ENCODE measurements at regions not wholly inside any gene's neighbourhood (a gene's known extent, or its start where the extent isn't known, plus 50 kb on each side); places are given as distances from the start of the nearest gene placed in this dataset.
A peak's percentile ranks its signal among the peaks of the same experiment; 100 is the strongest.

DNA sequence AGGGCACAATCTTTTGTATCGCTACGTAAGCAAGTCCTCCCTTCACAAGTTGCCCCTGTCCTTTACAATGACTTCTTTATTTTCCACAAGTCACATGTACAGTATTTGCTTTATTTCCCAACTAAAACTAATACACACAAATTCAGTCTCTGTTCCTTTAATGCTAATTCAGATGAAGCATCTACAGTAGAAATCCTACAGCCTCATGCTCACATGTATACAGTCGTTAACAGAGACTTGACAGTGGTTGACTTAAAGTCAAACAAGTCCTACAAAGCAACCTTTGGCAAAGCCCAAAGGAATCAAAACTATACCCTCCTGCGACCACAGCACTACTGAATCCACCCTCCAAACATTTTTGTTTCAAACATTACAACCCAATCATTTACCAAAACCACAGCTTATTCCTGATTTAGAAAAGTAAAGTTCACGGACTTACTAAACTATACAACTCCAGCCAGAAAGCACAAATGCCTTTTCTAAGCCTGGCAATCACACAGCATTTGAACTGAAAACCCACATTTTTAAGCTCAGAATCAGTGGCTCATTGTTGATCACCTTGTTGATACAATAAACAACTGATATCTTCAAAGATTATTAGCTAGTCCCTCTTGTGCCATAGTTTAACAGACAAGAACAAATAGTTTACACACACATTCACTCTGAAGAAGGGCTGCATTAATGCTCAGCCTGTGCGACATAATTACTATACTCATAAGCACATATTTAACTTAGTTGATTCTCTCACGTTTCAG is 70.9 kb upstream of the NHSL1 start:
- Histone ChIP-seq H3K79me2 (ENCODE audit: control insufficient read depth, insufficient read depth, low read length) (no peaks in the 10 kb centered on the region), H2AFZ (ENCODE audit: control insufficient read depth, low read depth, low read length) (no peak overlapping the region), H3K4me3 (no peak overlapping the region), H3K36me3 (ENCODE audit: control insufficient read depth in 2 of 2, insufficient read depth in 2 of 2, low read length in 1 of 2) (no peaks in the 10 kb centered on the region), H3K27me3 (replicated peaks in 1 of 2; ENCODE audit: control insufficient read depth in 2 of 2, insufficient read depth in 2 of 2, low read length in 1 of 2) (peaks cover 0 to 2% of the 10 kb centered on the region in 2 experiments; a peak in 1 of 4 replicates), H3K9ac (ENCODE audit: control insufficient read depth, insufficient read depth, low read length) (no peak overlapping the region), H3K4me1 (ENCODE audit: control insufficient read depth, insufficient read depth, low read length) (no peaks in the 10 kb centered on the region), H4K20me1 (ENCODE audit: control insufficient read depth, insufficient read depth) (no peaks in the 10 kb centered on the region), H3K4me2 (ENCODE audit: control insufficient read depth, insufficient read depth) (no peak overlapping the region), H3K27ac (ENCODE audit: control insufficient read depth, insufficient read depth) (no peak overlapping the region), H3K9me3 (replicated peaks; ENCODE audit: control insufficient read depth, insufficient read depth, low read length) (no peaks in the 10 kb centered on the region)
- ChIA-PET POLR2A (no interaction called here), CTCF (interaction anchor here (0.7 to 1.4 kb wide), 6 partner anchors 9 to 196 kb away, joined by 3 to 4 read pairs (median 4); no protein-coding TSS in a partner anchor), SMC1A (ENCODE audit: uncharacterized antibody, unreplicated experiment) (interaction anchor here (1.1 to 1.6 kb wide), 3 partner anchors 10 to 195 kb away, joined by 4 read pairs; no protein-coding TSS in a partner anchor), RAD21 (ENCODE audit: unreplicated experiment) (no interaction called here)
- 41% methylated on average over 7 of the region's 7 CpGs for WGBS (ENCODE audit: insufficient coverage, insufficient replicate concordance, low lambda C conversion rate, missing lambda C conversion rate)
- in situ Hi-C loops (cut with MboI): no loop called here
- no peak for DNase-seq (ENCODE audit: low read depth, low spot score)
- peak; percentile 27; the same call in 1 of the 3 replicates for ATAC-seq
- FAIRE-seq: no peak
- no TSS peak for BruUV-seq (replicated peaks)
- TF ChIP-seq BRCA1 (IDR thresholded peaks at IDR 0.05; ENCODE audit: low read depth, low read length) (no peak), STAT3 (IDR thresholded peaks at IDR 0.05; ENCODE audit: low read depth, low read length) (no peak), EP300 (IDR thresholded peaks at IDR 0.05; ENCODE audit: borderline replicate concordance in 1 of 2, control insufficient read depth in 1 of 2, low read depth in 2 of 2, low read length in 2 of 2) (no peak), MTA2 (IDR thresholded peaks at IDR 0.05; ENCODE audit: low read depth) (no peak), NFIC (IDR thresholded peaks at IDR 0.05; ENCODE audit: low read depth, low read length) (no peak), NR2F1 (conservative IDR thresholded peaks at IDR 0.05) (no peak), BACH1 (IDR thresholded peaks at IDR 0.05; ENCODE audit: borderline replicate concordance) (no peak), GATAD2B (conservative IDR thresholded peaks at IDR 0.05; ENCODE audit: low read depth) (no peak), SREBF1 (IDR thresholded peaks at IDR 0.05; ENCODE audit: low read length) (no peak), NRF1 (conservative IDR thresholded peaks at IDR 0.05; ENCODE audit: low read depth, low read length) (no peak)
- intact Hi-C loops (cut with micrococcal nuclease; ENCODE audit: unreplicated experiment): no loop called here

All from GM12878 (cell line).